ENCODE measurements at regions not wholly inside any gene's neighbourhood (a gene's known extent, or its start where the extent isn't known, plus 50 kb on each side); places are given as distances from the start of the nearest gene placed in this dataset.
"Not testable (repeated sequence)": the region's sequence is repeated elsewhere in the genome, so short reads cannot be mapped to it uniquely, and the experiment has no call there.

GRCh38 chr6:75031102-75031501, 174.8 kb downstream of the COL12A1 start:
- ATAC-seq: not testable (repeated sequence)

GRCh38 chr6:75029333-75029732, 176.5 kb downstream of the COL12A1 start:
- no peak for ATAC-seq
- no peak for TF ChIP-seq CSDC2 (CRISPR knock-in tag; IDR thresholded peaks at IDR 0.05)
- TF ChIP-seq ARNTL (CRISPR knock-in tag; IDR thresholded peaks at IDR 0.05; ENCODE audit: borderline replicate concordance, low read depth): no peak
- TF ChIP-seq ZFP3 (CRISPR knock-in tag; IDR thresholded peaks at IDR 0.05): no peak
- no peak for TF ChIP-seq TOX (CRISPR knock-in tag; IDR thresholded peaks at IDR 0.05; ENCODE audit: borderline replicate concordance)
- no peak for TF ChIP-seq ISL1 (CRISPR knock-in tag; IDR thresholded peaks at IDR 0.05)
- no peak for TF ChIP-seq CSRNP3 (CRISPR knock-in tag; IDR thresholded peaks at IDR 0.05)
- no peak for TF ChIP-seq OSR1 (CRISPR knock-in tag; IDR thresholded peaks at IDR 0.05)
- no peak for TF ChIP-seq RARB (CRISPR knock-in tag; IDR thresholded peaks at IDR 0.05)
- no peak for TF ChIP-seq POU6F1 (CRISPR knock-in tag; IDR thresholded peaks at IDR 0.05; ENCODE audit: borderline replicate concordance, low read depth)
- TF ChIP-seq, protein P1, sequence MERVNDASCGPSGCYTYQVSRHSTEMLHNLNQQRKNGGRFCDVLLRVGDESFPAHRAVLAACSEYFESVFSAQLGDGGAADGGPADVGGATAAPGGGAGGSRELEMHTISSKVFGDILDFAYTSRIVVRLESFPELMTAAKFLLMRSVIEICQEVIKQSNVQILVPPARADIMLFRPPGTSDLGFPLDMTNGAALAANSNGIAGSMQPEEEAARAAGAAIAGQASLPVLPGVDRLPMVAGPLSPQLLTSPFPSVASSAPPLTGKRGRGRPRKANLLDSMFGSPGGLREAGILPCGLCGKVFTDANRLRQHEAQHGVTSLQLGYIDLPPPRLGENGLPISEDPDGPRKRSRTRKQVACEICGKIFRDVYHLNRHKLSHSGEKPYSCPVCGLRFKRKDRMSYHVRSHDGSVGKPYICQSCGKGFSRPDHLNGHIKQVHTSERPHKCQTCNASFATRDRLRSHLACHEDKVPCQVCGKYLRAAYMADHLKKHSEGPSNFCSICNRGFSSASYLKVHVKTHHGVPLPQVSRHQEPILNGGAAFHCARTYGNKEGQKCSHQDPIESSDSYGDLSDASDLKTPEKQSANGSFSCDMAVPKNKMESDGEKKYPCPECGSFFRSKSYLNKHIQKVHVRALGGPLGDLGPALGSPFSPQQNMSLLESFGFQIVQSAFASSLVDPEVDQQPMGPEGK (CRISPR knock-in tag; IDR thresholded peaks at IDR 0.05; ENCODE audit: borderline replicate concordance): no peak
- TF ChIP-seq PPARA (CRISPR knock-in tag; IDR thresholded peaks at IDR 0.05; ENCODE audit: borderline replicate concordance): no peak
- TF ChIP-seq, protein P2, sequence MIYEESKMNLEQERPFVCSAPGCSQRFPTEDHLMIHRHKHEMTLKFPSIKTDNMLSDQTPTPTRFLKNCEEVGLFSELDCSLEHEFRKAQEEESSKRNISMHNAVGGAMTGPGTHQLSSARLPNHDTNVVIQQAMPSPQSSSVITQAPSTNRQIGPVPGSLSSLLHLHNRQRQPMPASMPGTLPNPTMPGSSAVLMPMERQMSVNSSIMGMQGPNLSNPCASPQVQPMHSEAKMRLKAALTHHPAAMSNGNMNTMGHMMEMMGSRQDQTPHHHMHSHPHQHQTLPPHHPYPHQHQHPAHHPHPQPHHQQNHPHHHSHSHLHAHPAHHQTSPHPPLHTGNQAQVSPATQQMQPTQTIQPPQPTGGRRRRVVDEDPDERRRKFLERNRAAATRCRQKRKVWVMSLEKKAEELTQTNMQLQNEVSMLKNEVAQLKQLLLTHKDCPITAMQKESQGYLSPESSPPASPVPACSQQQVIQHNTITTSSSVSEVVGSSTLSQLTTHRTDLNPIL (CRISPR knock-in tag; IDR thresholded peaks at IDR 0.05; ENCODE audit: low read depth): no peak

GRCh38 chr6:75025371-75025770, 180.5 kb downstream of the COL12A1 start:
- no peak for ATAC-seq
- TF ChIP-seq SNAI2 (CRISPR knock-in tag; IDR thresholded peaks at IDR 0.05) (no peak), ZC3H10 (CRISPR knock-in tag; IDR thresholded peaks at IDR 0.05) (no peak), CSRNP3 (CRISPR knock-in tag; IDR thresholded peaks at IDR 0.05) (no peak), ZFP3 (CRISPR knock-in tag; IDR thresholded peaks at IDR 0.05) (no peak), ZNF8 (CRISPR knock-in tag; IDR thresholded peaks at IDR 0.05) (no peak), CSDC2 (CRISPR knock-in tag; IDR thresholded peaks at IDR 0.05) (no peak), POU6F1 (CRISPR knock-in tag; IDR thresholded peaks at IDR 0.05; ENCODE audit: borderline replicate concordance, low read depth) (no peak), OSR1 (CRISPR knock-in tag; IDR thresholded peaks at IDR 0.05) (no peak), ZNF565 (CRISPR knock-in tag; conservative IDR thresholded peaks at IDR 0.05; ENCODE audit: low read depth) (no peak), GLIS3 (CRISPR knock-in tag; IDR thresholded peaks at IDR 0.05) (no peak), ESRRG (CRISPR knock-in tag; IDR thresholded peaks at IDR 0.05) (no peak), RARB (CRISPR knock-in tag; IDR thresholded peaks at IDR 0.05) (no peak)
- TF ChIP-seq, protein P2 (CRISPR knock-in tag; IDR thresholded peaks at IDR 0.05; ENCODE audit: low read depth): no peak
- TF ChIP-seq, protein P1 (CRISPR knock-in tag; IDR thresholded peaks at IDR 0.05; ENCODE audit: borderline replicate concordance): no peak

All from SK-N-SH treated with all-trans-retinoic acid at 6 μM for 48 hours (cell line).